ENCODE measurements at regions not wholly inside any gene's neighbourhood (a gene's known extent, or its start where the extent isn't known, plus 50 kb on each side); places are given as distances from the start of the nearest gene placed in this dataset.
"Not testable (repeated sequence)": the region's sequence is repeated elsewhere in the genome, so short reads cannot be mapped to it uniquely, and the experiment has no call there.

DNA sequence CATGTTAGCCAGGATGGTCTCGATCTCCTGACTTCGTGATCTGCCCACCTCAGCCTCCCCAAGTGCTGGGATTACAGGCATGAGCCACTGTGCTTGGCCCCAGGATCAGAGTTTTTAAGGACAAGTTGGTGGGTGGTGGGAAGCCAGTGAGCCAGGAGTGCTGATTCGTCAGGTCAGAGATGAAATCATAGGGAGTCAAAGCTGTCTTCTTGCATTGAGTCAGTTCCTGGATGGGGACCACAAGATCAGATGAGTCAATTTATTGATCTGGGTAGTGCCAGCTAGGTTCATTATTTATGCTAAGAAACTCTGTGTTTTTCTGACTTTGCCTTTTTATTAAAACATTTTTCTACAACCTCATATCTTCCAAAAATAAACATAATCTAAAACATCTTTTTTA, 423.8 kb downstream of the ARL4A start:
- Histone ChIP-seq H3K9ac (ENCODE audit: low read length) (no peak overlapping the region), H3K9me3 (ENCODE audit: control insufficient read depth in 1 of 2, insufficient read depth in 1 of 2, low read depth in 1 of 2, low read length in 2 of 2) (no peaks in the 10 kb centered on the region), H3K4me1 (ENCODE audit: control insufficient read depth in 1 of 2, insufficient read depth in 2 of 2, low read length in 2 of 2) (peaks cover 0 to 19% of the 10 kb centered on the region in 2 experiments; a peak in 1 of 4 replicates), H3K27ac (ENCODE audit: low read depth, low read length) (no peak overlapping the region), H3K27me3 (ENCODE audit: insufficient read depth, low read length) (no peaks in the 10 kb centered on the region), H2AFZ (ENCODE audit: low read depth, low read length, poor library complexity, severe bottlenecking) (peak overlapping the region; percentile 17), H4K20me1 (ENCODE audit: insufficient read depth) (no peaks in the 10 kb centered on the region), H3K36me3 (ENCODE audit: control insufficient read depth in 1 of 2, insufficient read depth in 2 of 2, low read length in 2 of 2) (no peaks in the 10 kb centered on the region), H3K9me2 (ENCODE audit: insufficient read depth) (no peaks in the 10 kb centered on the region), H3K4me3 (replicated peaks in 1 of 2; ENCODE audit: low read depth in 1 of 2, low read length in 2 of 2) (no peak overlapping the region), H3K79me2 (ENCODE audit: insufficient read depth, low read length) (no peaks in the 10 kb centered on the region), H3K4me2 (ENCODE audit: low read length) (no peak overlapping the region)
- no TSS peak for BruUV-seq (replicated peaks)
- CTCF ChIA-PET, result interaction anchor here (1.6 kb wide), 1 partner anchor 424 kb away, joined by 3 read pairs; the partner anchor contains the start of gene ARL4A
- DNase-seq (ENCODE audit: low read depth, low spot score) (peak; percentile 16), ATAC-seq (no peak)
- POLR2A ChIA-PET, result no interaction called here
- intact Hi-C loops (cut with micrococcal nuclease), result no loop called here
- RAD21 ChIA-PET (ENCODE audit: low non-redundant PET in 1 of 2, low total read pairs in 2 of 2, uncharacterized antibody in 2 of 2, unreplicated experiment in 2 of 2), result no interaction called here
- TF ChIP-seq JUND (IDR thresholded peaks at IDR 0.05) (peak; percentile 17; the same call in 1 of the 2 replicates), FOSL1 (IDR thresholded peaks at IDR 0.05; ENCODE audit: low read depth) (0 out of 2 replicates have a peak, but pooled peaks have one; percentile 27), YY1 (IDR thresholded peaks at IDR 0.05; ENCODE audit: extremely low read depth, insufficient replicate concordance, low read depth, low read length) (no peak), SRF (IDR thresholded peaks at IDR 0.05; ENCODE audit: low read depth) (no peak)

DNA sequence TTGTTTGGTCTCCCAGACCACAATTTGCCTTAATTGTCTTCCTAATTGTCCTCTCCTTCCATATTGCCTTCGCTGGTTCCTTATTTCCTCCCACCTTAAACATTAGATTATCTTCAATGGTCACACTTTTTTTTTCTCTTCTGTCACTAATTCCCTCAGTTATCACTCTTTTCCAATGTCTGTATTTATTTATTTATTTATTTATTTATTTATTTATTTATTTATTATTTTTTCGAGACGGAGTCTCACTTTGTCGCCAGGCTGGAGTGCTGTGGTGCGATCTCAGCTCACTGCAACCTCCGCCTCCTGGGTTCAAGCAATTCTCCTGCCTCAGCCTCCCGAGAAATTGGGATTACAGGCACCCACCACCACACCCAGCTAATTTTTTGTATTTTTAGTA, 426.8 kb downstream of the ARL4A start:
- H3K9me3 ChIP-seq (ENCODE audit: control insufficient read depth in 1 of 2, insufficient read depth in 1 of 2, low read depth in 1 of 2, low read length in 2 of 2); DNase-seq (ENCODE audit: low read depth, low spot score); BruUV-seq (replicated peaks); H3K9me2 ChIP-seq (ENCODE audit: insufficient read depth); H3K27ac ChIP-seq (ENCODE audit: low read depth, low read length); ATAC-seq; H2AFZ ChIP-seq (ENCODE audit: low read depth, low read length, poor library complexity, severe bottlenecking); H3K36me3 ChIP-seq (ENCODE audit: control insufficient read depth in 1 of 2, insufficient read depth in 2 of 2, low read length in 2 of 2); POLR2A ChIA-PET; H3K27me3 ChIP-seq (ENCODE audit: insufficient read depth, low read length); H3K4me3 ChIP-seq (replicated peaks in 1 of 2; ENCODE audit: low read depth in 1 of 2, low read length in 2 of 2); H3K9ac ChIP-seq (ENCODE audit: low read length); H3K79me2 ChIP-seq (ENCODE audit: insufficient read depth, low read length); intact Hi-C loops (cut with micrococcal nuclease); H4K20me1 ChIP-seq (ENCODE audit: insufficient read depth); RAD21 ChIA-PET (ENCODE audit: low non-redundant PET in 1 of 2, low total read pairs in 2 of 2, uncharacterized antibody in 2 of 2, unreplicated experiment in 2 of 2); H3K4me2 ChIP-seq (ENCODE audit: low read length): not testable (repeated sequence)
- H3K4me1 ChIP-seq (ENCODE audit: control insufficient read depth in 1 of 2, insufficient read depth in 2 of 2, low read length in 2 of 2), result peaks cover 0 to 19% of the 10 kb centered on the region in 2 experiments; a peak in 1 of 4 replicates
- CTCF ChIA-PET, result interaction anchor here (5.4 kb wide), 1 partner anchor 428 kb away, joined by 28 read pairs; the partner anchor contains the start of gene ARL4A

Data from HCT116 (cell line).